Right atrium auricular region (tissue), 2 donors: ENCODE measurements at regions not wholly inside any gene's neighbourhood (a gene's known extent, or its start where the extent isn't known, plus 50 kb on each side); places are given as distances from the start of the nearest gene placed in this dataset.
A peak's percentile ranks its signal among the peaks of the same experiment; 100 is the strongest.
"Not testable (repeated sequence)": the region's sequence is repeated elsewhere in the genome, so short reads cannot be mapped to it uniquely, and the experiment has no call there.

ENCODE experiments used
- DNase-seq: peaks from one replicate; pipeline ENCODE4 v3.0.0-alpha.2; 2019; ENCODE audit warnings: low spot score
- H3K27ac ChIP-seq, 2 donors: fragments of 200-600 bp; sonication (generic); 1 replicate in 1 of 2; 2 replicates in 1 of 2; pipeline ENCODE4 v1.5.1; 2016 to 2019
- H3K27me3 ChIP-seq, 2 donors: fragments of 200-600 bp; sonication (generic); one replicate each; pipeline versions ENCODE4 v1.5.1 to v1.6.0; 2017 to 2019
- H3K36me3 ChIP-seq: fragments of 200-600 bp; sonication (generic); one replicate; pipeline ENCODE4 v1.5.1; 2016
- H3K4me1 ChIP-seq, 2 donors: fragments of 200-600 bp; sonication (generic); one replicate each; pipeline versions ENCODE4 v1.5.1 to v1.6.0; 2017 to 2019
- H3K4me3 ChIP-seq, 2 donors: fragments of 200-600 bp; sonication (generic); 1 replicate in 1 of 2; 2 replicates in 1 of 2; pipeline ENCODE4 v1.5.1; 2017 to 2019; ENCODE audit warnings: mild to moderate bottlenecking in 1 of 2, moderate library complexity in 1 of 2
- H3K9me3 ChIP-seq, 2 donors: fragments of 200-600 bp; sonication (generic); one replicate each; pipeline ENCODE4 v1.5.1; 2019
- TF ChIP-seq, protein P1 (sequence below), 2 donors: fragments of 200-600 bp; sonication (generic); IDR thresholded peaks; one replicate each; pipeline ENCODE4 v1.5.1; 2019; ENCODE audit warnings: antibody characterized with exemption in 2 of 2

DNA sequence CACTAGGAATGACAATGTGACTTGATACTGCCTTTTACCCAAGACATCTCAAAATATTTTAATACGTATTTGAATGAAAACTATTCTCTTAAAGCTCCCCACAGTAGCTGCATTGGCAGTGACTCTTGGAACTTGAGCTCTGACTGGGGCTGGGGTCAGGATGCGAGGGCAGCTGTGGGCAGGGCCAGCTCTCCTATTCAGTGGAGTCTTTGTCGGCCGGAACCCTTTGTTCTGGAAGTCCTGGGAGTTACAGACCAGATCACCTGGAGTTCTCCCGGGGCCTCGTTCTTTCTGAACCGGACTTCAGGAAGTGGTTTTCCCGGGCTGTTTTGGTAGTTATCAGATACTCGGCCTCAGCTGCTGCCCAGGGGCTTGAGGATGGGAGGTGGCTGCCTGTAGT lies 84.9 kb downstream of the NPIPB11 start:
- Histone ChIP-seq H3K27ac (no peak overlapping the region), H3K27me3 (no peaks in the 10 kb centered on the region), H3K36me3 (no peaks in the 10 kb centered on the region), H3K4me3 (no peak overlapping the region), H3K4me1 (peaks cover 0 to 14% of the 10 kb centered on the region in 2 donors), H3K9me3 (no peaks in the 10 kb centered on the region)
- no peak for DNase-seq
- TF ChIP-seq, protein P1, sequence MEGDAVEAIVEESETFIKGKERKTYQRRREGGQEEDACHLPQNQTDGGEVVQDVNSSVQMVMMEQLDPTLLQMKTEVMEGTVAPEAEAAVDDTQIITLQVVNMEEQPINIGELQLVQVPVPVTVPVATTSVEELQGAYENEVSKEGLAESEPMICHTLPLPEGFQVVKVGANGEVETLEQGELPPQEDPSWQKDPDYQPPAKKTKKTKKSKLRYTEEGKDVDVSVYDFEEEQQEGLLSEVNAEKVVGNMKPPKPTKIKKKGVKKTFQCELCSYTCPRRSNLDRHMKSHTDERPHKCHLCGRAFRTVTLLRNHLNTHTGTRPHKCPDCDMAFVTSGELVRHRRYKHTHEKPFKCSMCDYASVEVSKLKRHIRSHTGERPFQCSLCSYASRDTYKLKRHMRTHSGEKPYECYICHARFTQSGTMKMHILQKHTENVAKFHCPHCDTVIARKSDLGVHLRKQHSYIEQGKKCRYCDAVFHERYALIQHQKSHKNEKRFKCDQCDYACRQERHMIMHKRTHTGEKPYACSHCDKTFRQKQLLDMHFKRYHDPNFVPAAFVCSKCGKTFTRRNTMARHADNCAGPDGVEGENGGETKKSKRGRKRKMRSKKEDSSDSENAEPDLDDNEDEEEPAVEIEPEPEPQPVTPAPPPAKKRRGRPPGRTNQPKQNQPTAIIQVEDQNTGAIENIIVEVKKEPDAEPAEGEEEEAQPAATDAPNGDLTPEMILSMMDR (IDR thresholded peaks at IDR 0.05): no peak

DNA sequence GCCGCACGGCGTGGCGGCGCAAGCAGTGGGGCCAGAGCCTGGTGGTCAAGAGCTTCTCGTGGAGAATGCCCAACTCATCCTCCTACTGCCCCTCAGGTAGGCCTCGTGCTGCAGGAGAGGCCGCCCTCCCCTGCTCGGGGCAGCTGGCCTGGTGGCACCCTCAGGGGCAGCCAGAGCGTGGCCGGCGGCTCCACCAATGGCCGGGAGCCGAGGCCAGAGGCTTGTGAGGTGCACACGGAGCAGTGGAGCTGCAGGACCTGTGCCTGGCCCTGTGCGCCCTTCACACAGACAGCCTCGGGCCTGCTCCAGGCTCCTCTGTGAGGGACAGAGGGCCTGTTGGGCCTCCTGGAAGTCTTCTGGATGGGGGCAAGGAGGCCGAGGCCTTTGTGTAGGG lies 85.5 kb downstream of the NPIPB11 start:
- Histone ChIP-seq H3K4me3 (no peak overlapping the region), H3K36me3 (no peaks in the 10 kb centered on the region), H3K27me3 (no peaks in the 10 kb centered on the region), H3K9me3 (no peaks in the 10 kb centered on the region), H3K4me1 (peaks cover 0 to 14% of the 10 kb centered on the region in 2 donors), H3K27ac (no peak overlapping the region)
- DNase-seq: no peak
- TF ChIP-seq, protein P1 (IDR thresholded peaks at IDR 0.05): no peak

DNA sequence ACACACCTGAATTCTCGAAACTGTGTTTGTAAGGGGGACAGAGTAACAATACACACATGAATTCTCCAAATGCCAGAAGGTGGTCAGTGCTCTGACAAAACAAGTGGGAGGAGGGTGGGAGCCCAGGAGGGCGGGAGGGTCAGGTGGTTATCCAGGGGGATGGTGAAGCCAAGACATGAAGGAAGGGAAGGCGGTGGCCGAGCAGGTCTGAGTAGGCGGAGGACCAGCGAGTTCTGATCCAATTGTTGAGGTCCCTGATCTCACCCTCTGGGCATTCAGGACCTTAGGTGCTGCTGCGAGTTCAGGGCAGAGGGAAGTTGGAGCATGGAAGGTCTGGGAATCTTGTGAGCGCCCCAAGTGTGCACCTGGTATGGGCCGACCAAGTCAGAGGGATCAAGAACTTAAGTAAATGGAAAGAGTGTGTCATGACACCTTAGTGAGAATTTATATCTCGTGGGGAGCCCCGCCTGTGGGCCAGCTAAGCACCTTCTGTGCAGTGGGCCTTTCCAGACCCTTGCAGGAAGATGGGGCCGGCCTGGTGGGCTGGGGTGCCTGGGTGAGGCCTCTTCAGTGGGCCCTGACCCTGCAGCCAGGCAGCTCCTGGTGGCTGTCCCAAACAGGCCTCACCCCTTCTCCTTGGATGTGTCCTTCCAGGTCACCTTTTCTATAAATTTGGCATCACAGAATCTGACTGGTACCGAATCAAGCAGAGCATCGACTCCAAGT lies 86.1 kb downstream of the NPIPB11 start:
- no peaks in the 10 kb centered on the region for H3K9me3 ChIP-seq
- peaks cover 0 to 14% of the 10 kb centered on the region in 2 donors for H3K4me1 ChIP-seq
- TF ChIP-seq, protein P1 (IDR thresholded peaks at IDR 0.05): no peak
- no peak for DNase-seq
- H3K27ac ChIP-seq: no peak overlapping the region
- H3K27me3 ChIP-seq: no peaks in the 10 kb centered on the region
- H3K36me3 ChIP-seq: no peaks in the 10 kb centered on the region
- H3K4me3 ChIP-seq: no peak overlapping the region

DNA sequence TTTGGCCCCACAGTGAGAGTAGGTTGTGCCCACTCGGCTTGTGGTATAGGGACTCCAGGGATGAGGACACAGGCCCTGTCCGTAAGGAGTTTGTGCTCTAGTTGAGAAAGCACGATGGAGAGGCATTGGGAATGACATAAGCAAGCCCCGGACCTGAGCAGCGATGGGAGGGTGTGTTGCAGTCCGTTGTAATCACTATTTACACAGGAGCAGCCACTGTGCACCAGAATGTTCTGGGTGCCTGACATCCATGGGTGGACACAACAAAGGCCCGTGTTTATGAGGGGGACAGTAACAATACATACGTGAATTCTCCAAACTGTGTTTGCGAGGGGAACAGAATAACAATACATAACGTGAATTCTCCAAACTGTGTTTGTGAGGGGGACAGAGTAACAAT lies 86.8 kb downstream of the NPIPB11 start:
- DNase-seq: no peak
- Histone ChIP-seq H3K4me1 (peaks cover 0 to 14% of the 10 kb centered on the region in 2 donors), H3K9me3 (no peaks in the 10 kb centered on the region), H3K27me3 (no peaks in the 10 kb centered on the region), H3K4me3 (no peak overlapping the region), H3K27ac (no peak overlapping the region), H3K36me3 (no peaks in the 10 kb centered on the region)
- TF ChIP-seq, protein P1 (IDR thresholded peaks at IDR 0.05): no peak

DNA sequence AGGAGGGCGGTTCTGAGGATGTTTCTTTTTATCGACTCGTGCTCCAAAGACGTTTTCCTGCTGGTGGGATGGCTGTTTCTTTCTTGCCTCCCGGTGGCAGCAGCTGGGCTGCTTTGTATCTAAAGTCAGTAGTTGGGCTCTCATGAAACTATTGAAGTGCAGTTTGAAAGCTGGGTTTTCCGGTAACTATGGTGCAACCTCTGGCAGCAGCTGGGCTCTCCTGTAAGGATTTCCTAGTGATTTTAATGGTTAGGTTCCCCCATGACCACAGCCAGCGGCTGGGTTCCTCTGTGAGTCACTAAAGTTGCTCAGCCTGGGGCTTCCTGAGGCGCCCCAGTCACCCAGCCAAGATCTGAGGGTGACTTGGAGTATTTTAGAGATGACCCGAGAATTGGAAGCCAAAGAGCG lies 87.9 kb downstream of the NPIPB11 start:
- DNase-seq: peak; percentile 86
- H3K9me3 ChIP-seq, H3K27ac ChIP-seq: not testable (repeated sequence)

DNA sequence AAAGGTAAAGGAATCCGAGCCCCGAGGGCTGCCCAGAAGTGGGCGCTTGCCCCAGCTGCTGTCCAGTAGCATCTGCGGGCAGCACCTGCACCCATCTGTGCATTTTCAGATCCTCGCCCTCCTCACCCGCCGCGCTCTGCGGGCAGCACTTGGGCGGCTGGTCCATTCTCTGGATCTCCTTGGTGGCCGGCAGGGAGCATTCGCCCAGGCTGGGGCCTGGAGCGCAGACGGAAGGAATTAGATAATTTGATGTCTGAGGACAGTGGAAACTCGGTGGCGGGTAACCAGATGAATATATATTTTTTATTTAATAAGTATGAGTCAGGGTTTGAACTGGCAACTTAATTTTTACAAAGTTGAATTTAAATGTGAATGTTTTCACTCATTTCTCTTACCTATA lies 88.5 kb downstream of the NPIPB11 start:
- DNase-seq: no peak
- Histone ChIP-seq H3K27ac (no peak overlapping the region), H3K4me3 (no peak overlapping the region), H3K4me1 (peaks cover 0 to 14% of the 10 kb centered on the region in 2 donors), H3K36me3 (no peaks in the 10 kb centered on the region), H3K27me3 (no peaks in the 10 kb centered on the region), H3K9me3 (no peaks in the 10 kb centered on the region)
- TF ChIP-seq, protein P1 (IDR thresholded peaks at IDR 0.05): no peak

More for the DNA sequence above, 87.9 kb downstream of the NPIPB11 start:
- H3K4me1 ChIP-seq: peaks cover 0 to 14% of the 10 kb centered on the region in 2 donors
- not testable (repeated sequence) for H3K36me3 ChIP-seq, H3K4me3 ChIP-seq, H3K27me3 ChIP-seq
